ENCODE measurements at regions not wholly inside any gene's neighbourhood (a gene's known extent, or its start where the extent isn't known, plus 50 kb on each side); places are given as distances from the start of the nearest gene placed in this dataset.

DNA sequence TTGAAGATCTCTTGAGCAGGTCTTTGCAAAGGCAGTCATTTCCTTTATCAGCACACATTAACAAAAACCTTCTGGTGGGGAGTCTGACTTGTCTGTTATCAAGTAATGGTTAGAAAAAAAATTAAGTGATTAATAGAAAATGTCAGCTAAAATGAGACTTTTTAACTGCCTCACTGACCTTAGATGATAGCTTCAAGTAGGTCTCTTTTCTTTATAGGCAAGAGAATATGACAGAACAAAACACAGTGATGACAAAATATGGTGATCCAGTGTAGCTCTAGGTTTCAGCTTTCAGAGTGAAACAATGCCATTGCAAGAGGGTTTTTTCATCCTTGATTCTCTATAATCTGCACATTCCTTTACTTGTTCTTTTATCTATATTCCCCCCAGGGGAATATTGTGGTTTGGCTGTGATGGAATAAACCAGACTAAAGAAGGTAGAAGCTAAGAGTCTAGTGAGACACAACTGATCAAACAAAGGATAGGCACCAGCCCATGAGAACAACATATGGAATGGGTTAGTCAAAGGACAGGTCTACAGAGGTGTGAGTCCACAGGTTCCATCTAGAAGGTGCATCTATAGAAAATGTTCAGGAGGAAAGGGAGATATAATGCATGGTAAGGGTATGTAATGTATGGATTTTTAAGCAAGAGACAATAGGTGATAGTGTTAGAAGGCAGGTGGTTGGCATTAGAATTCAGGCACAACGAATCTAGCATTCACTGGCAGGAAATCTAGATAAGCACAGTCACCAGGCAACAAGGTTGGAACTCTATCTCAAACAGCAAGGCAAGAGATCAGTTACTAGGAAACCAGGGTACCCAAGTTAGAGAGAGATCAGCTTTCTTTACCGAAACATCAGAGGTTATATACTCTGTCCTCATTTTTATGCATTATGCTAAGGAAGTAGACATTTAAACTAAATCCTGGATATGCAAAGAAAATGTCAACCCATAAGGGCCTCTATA, 228.9 kb upstream of the SMLR1 start:
- DNase-seq: no peak
- Histone ChIP-seq H3K36me3 (no peaks in the 10 kb centered on the region), H3K4me3 (no peak overlapping the region)

DNA sequence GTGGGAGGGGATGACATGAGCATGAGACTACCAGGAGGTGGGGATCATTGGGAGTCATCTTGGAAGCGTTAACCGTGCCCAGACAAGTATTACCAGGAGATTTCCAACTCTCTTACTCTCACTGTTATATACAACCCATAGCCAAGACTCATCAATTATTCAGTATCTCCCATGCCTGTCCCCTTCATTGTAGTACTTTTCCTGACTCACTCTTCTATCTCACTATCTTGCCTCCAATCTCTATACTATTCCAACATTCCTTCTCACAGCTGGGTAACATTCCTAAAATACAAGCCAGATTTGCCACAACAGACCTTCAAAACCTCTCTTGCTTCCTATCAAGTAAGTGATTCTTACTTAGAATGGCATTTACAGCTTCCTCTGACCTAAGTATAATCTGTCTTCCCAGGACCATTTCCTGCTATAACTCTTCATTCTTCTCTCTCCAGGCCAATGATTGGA, 226.3 kb upstream of the SMLR1 start:
- H3K27ac ChIP-seq: no peak overlapping the region
- H3K4me1 ChIP-seq: no peaks in the 10 kb centered on the region
- H3K4me3 ChIP-seq: no peak overlapping the region
- no peaks in the 10 kb centered on the region for H3K27me3 ChIP-seq
- H3K36me3 ChIP-seq: no peaks in the 10 kb centered on the region
- DNase-seq: no peak
- H3K9me3 ChIP-seq: no peaks in the 10 kb centered on the region
- TF ChIP-seq, protein P1, sequence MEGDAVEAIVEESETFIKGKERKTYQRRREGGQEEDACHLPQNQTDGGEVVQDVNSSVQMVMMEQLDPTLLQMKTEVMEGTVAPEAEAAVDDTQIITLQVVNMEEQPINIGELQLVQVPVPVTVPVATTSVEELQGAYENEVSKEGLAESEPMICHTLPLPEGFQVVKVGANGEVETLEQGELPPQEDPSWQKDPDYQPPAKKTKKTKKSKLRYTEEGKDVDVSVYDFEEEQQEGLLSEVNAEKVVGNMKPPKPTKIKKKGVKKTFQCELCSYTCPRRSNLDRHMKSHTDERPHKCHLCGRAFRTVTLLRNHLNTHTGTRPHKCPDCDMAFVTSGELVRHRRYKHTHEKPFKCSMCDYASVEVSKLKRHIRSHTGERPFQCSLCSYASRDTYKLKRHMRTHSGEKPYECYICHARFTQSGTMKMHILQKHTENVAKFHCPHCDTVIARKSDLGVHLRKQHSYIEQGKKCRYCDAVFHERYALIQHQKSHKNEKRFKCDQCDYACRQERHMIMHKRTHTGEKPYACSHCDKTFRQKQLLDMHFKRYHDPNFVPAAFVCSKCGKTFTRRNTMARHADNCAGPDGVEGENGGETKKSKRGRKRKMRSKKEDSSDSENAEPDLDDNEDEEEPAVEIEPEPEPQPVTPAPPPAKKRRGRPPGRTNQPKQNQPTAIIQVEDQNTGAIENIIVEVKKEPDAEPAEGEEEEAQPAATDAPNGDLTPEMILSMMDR (IDR thresholded peaks at IDR 0.05): no peak

More for the DNA sequence above, 228.9 kb upstream of the SMLR1 start:
- H3K27me3 ChIP-seq: no peaks in the 10 kb centered on the region
- H3K27ac ChIP-seq: no peak overlapping the region
- TF ChIP-seq, protein P1 (IDR thresholded peaks at IDR 0.05): no peak
- no peak for TF ChIP-seq POLR2A (IDR thresholded peaks at IDR 0.05)
- no peaks in the 10 kb centered on the region for H3K4me1 ChIP-seq
- H3K9me3 ChIP-seq: no peaks in the 10 kb centered on the region

DNA sequence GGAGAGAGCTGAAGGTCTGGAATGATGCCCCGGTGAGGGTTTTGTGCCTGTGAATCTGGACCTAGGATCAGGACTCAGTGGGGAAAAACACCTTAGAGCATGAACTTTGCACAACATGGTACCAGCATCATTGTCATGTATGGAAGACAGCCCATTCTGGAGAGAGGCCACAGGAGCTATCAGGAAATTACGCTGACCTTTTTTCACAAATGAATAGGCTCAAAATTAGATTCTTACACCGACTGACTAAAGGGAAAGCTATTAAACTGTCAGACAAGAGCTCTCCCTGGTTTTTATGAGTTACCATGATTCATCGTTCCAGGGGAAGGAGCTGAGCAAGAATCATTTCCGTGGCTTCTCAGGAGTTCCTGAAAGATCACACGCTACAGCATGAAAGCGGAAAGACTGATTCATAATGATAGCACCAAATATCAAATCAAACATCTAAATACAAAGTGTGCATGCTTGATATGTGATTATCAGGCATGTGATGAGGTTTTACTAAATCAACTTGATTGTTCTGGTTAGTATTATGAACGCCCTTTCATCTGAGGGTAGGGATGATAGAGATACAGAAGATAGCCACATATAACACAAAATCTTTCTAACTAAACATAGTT, 224.9 kb upstream of the SMLR1 start:
- no peak overlapping the region for H3K27ac ChIP-seq

DNA sequence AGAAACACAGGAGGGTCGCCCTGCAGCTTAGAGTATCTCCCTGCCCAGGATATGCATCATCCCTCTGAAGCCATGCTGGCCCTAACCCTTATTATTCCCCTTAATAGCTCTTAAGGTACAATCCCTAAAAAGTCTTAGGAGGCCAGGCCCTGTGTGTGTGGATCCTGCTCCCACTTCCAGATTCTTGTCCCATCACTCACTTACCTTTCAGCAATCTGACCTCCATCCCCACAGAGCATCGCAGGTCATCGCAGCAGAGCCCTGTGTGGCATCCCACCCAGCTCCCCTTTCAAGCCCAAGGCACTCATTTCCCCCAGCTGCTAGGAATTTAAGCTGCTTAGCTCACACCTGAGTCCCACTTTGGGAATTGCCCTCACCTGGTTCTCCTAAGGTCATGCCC, 223.8 kb upstream of the SMLR1 start:
- H3K4me1 ChIP-seq: no peaks in the 10 kb centered on the region
- no peak overlapping the region for H3K27ac ChIP-seq
- H3K9me3 ChIP-seq: no peaks in the 10 kb centered on the region
- H3K4me3 ChIP-seq: no peak overlapping the region
- no peaks in the 10 kb centered on the region for H3K27me3 ChIP-seq
- no peaks in the 10 kb centered on the region for H3K36me3 ChIP-seq
- no peak for DNase-seq
- TF ChIP-seq, protein P1 (IDR thresholded peaks at IDR 0.05): no peak
- TF ChIP-seq POLR2A (IDR thresholded peaks at IDR 0.05): no peak

More for the DNA sequence above, 224.9 kb upstream of the SMLR1 start:
- H3K4me3 ChIP-seq: no peak overlapping the region
- DNase-seq: no peak
- no peaks in the 10 kb centered on the region for H3K4me1 ChIP-seq
- H3K9me3 ChIP-seq: no peaks in the 10 kb centered on the region
- TF ChIP-seq POLR2A (IDR thresholded peaks at IDR 0.05): no peak
- TF ChIP-seq, protein P1 (IDR thresholded peaks at IDR 0.05): no peak
- no peaks in the 10 kb centered on the region for H3K36me3 ChIP-seq
- H3K27me3 ChIP-seq: no peaks in the 10 kb centered on the region

DNA sequence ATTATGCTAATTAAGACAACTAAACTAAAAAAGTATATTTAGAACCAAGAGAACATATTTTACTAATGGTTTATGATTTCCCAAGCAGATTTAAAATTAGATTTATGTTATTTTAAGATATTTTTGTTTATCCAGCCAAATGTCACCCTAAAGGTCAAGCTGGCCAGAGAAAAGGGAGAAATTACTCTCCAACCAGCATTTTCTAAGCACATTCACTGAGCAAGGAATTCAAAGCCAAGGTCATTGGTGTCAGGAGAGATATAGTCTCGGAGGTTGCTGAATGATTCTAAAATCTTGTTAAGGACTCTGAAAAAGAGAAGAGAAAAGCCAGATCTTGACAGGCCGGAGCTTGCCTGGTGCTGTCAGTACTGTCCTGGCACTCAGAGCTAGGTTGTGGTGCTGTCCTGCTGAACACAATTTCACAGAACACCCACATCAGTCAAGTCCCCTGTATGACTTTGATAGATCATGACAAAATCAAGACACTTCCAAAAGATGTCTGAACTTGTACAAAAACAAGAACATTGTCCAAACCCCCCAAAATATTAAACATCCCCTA, 222.3 kb upstream of the SMLR1 start:
- TF ChIP-seq, protein P1 (IDR thresholded peaks at IDR 0.05): no peak
- TF ChIP-seq POLR2A (IDR thresholded peaks at IDR 0.05): no peak
- DNase-seq: no peak
- H3K36me3 ChIP-seq: no peaks in the 10 kb centered on the region
- no peak overlapping the region for H3K27ac ChIP-seq
- no peaks in the 10 kb centered on the region for H3K4me1 ChIP-seq
- no peak overlapping the region for H3K4me3 ChIP-seq
- no peaks in the 10 kb centered on the region for H3K9me3 ChIP-seq
- H3K27me3 ChIP-seq: no peaks in the 10 kb centered on the region
